NCI-H2196 treated with DMSO at 0.1 percent for 48 hours (cell line): ENCODE measurements at regions not wholly inside any gene's neighbourhood (a gene's known extent, or its start where the extent isn't known, plus 50 kb on each side); places are given as distances from the start of the nearest gene placed in this dataset.

Experiments used
- DNase-seq: peaks from one replicate; lab custom pipeline; 2025; ENCODE audit not compliant: unreplicated experiment; lab: John Stamatoyannopoulos, UW

- no peak for DNase-seq
These were observed 74.7 kb upstream of the IFNAR2 start for GRCh38 chr21:33155005-33155404.

DNA sequence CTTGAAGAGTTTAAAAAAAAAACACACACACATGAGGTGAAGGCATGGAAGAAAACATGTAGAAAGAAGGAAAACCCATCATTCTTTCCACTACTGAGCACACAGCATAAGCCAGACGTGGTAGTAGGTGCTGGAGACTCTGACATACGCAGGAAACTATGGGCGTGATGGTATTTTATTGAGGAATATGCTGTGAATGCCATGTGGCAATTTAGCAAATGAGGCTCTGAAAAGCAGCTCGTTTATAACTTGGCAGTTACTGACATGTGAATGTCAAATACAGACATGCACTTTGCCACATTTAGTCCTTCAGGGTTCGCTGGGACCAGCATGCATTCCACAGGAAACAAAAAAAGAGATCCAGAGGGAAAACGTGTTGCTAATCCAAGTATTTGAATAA lies 74.3 kb upstream of the IFNAR2 start:
- DNase-seq = no peak

- DNase-seq = no peak
These were observed 72.4 kb upstream of the IFNAR2 start for GRCh38 chr21:33157303-33157702.

- no peak for DNase-seq
These were observed 71.1 kb upstream of the IFNAR2 start for GRCh38 chr21:33158654-33159053.

GRCh38 chr21:33162436-33162951 lies 67.2 kb upstream of the IFNAR2 start:
- no peak for DNase-seq

DNA sequence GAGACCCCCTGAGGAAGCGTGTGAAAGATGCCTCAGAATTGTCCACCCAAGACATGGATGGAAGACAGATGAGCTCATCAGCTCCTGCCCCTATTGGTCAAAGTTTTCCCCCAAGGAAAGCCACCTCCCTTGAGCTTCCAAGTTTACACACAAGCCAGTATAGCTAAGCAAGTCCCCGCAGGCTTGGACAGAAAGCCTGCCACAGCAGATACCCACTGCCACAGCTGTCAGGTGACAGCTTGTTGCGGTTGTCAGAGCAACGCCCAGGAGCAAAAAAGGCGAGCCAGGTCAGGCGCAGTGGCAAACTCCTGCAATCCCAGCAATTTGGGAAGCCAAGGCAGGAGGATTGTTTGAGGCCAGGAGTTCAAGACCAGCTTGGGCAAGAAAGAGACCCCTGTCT lies 60.9 kb upstream of the IFNAR2 start:
- no peak for DNase-seq

DNA sequence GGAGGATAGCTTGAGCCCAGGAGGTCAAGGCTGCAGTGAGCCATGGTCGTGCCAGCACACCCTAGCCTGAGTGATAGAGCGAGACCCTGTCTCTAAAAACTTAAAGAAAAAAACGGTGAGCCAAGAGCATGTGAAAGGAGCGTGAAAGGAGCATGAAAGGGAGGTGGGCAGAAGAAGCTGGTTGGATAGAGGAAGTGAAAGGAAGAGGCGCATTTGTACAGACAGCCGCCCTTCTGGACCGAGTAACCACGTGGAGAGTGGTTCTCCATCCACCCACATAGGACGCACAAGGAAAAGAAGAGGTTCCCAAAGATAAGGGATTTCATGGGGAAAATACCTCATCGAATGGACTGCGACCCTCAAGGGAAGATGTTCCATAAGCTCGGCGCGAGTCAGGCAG lies 60.4 kb upstream of the IFNAR2 start:
- DNase-seq = no peak

GRCh38 chr21:33171616-33172169 lies 58.0 kb upstream of the IFNAR2 start:
- DNase-seq = no peak

- DNase-seq = no peak
These were observed 55.0 kb upstream of the IFNAR2 start for GRCh38 chr21:33174756-33175155.
